Hepatocyte (in vitro differentiated cells): ENCODE measurements at regions not wholly inside any gene's neighbourhood (a gene's known extent, or its start where the extent isn't known, plus 50 kb on each side); places are given as distances from the start of the nearest gene placed in this dataset.

Experiments
- CTCF ChIP-seq: fragments of 200-600 bp; sonication (generic); IDR thresholded peaks from 2 replicates; pipeline ENCODE4 v1.5.1; 2016; ENCODE audit warnings: antibody characterized with exemption, mild to moderate bottlenecking; ENCODE audit not compliant: poor library complexity
- EZH2 ChIP-seq: fragments of 200-600 bp; sonication (generic); IDR thresholded peaks from 2 replicates; pipeline ENCODE4 v1.6.1; 2016; ENCODE audit warnings: antibody characterized with exemption, mild to moderate bottlenecking, borderline replicate concordance
- EZH2phosphoT487 ChIP-seq: fragments of 200-600 bp; sonication (generic); IDR thresholded peaks from one replicate; pipeline ENCODE4 v1.6.1; 2018; ENCODE audit warnings: antibody characterized with exemption, mild to moderate bottlenecking, low read depth, moderate library complexity; ENCODE audit not compliant: unreplicated experiment, severe bottlenecking

GRCh38 chr3:4107430-4107829, 195.7 kb upstream of the SETMAR start:
- TF ChIP-seq EZH2phosphoT487: no peak
- peak; percentile 5 for TF ChIP-seq CTCF
- no peak for TF ChIP-seq EZH2
